ENCODE measurements at regions not wholly inside any gene's neighbourhood (a gene's known extent, or its start where the extent isn't known, plus 50 kb on each side); places are given as distances from the start of the nearest gene placed in this dataset.
A peak's percentile ranks its signal among the peaks of the same experiment; 100 is the strongest.
"Not testable (repeated sequence)": the region's sequence is repeated elsewhere in the genome, so short reads cannot be mapped to it uniquely, and the experiment has no call there.

DNA sequence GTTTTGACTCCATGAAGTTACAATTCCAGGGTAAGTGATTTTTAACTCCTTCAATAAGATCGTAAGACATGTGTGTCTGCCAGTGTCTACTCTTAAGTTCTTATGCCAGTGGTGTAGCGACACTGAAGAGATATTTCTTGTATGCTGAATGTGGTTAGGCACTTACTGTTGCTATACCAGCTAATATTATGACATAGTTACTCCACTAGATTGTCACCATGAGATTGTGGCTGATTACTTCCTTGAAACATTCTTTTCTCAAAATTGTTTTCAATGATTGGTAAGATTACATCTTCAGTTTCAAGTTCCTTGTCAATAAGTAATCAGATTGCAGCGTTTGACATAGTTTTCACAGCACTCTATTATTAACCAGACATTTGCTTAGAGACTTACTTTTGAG lies 60.6 kb upstream of the PAGE5 start:
- H3K36me3 ChIP-seq = no peaks in the 10 kb centered on the region
- TF ChIP-seq, protein P1, sequence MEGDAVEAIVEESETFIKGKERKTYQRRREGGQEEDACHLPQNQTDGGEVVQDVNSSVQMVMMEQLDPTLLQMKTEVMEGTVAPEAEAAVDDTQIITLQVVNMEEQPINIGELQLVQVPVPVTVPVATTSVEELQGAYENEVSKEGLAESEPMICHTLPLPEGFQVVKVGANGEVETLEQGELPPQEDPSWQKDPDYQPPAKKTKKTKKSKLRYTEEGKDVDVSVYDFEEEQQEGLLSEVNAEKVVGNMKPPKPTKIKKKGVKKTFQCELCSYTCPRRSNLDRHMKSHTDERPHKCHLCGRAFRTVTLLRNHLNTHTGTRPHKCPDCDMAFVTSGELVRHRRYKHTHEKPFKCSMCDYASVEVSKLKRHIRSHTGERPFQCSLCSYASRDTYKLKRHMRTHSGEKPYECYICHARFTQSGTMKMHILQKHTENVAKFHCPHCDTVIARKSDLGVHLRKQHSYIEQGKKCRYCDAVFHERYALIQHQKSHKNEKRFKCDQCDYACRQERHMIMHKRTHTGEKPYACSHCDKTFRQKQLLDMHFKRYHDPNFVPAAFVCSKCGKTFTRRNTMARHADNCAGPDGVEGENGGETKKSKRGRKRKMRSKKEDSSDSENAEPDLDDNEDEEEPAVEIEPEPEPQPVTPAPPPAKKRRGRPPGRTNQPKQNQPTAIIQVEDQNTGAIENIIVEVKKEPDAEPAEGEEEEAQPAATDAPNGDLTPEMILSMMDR (IDR thresholded peaks at IDR 0.05) = no peak
- intact Hi-C loops (cut with DNase I) = no loop called here
- no peaks in the 10 kb centered on the region for H3K27me3 ChIP-seq
- H3K9me3 ChIP-seq = no peaks in the 10 kb centered on the region
- H3K27ac ChIP-seq = peak overlapping the region in 1 of 2 donors; percentile 87
- no peak overlapping the region for H3K4me3 ChIP-seq
- no peaks in the 10 kb centered on the region for H3K4me1 ChIP-seq
- no peak for DNase-seq (ENCODE audit: low spot score in 2 of 2)

DNA sequence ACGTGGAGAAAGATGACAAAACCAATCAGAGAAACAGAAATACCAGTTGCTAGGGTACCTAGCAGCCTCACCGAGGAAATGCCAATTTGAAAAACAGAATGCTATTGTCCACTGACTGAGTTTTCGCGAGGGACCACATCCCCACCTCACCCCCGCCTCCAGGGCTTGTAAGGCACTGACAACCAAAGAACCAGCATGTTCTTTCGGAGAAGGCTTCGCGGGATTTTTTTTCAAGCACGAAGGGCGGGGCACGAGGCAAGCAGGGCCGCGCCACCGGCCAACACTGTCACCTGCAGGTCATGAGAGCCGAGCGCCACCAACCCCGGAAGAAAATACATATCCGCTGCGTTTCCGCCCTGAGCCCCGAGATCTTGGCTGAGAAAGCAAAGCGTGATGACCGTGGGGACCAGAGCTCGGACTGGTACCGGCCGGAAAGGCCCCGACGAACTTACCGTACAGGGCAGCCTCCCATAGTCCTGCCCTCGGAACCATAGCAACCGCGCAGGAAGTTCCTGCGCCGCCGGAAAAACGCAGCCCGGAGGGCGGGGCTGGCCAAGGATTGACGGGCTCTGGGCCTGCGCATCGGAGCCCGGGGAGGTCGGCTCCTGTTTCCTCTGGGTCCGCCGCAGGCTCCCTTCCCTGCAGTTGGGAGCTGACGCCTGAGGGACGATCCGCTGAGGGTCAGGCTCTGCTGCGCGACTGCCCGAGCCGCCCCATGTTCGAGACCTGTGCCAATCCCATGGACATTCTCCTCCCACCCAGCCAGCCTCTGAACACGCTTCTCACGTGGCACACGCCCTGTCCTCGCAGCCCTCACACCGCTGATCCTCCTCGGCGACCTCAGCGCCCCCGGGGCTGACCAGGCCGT lies 59.2 kb upstream of the PAGE5 start:
- H3K27ac ChIP-seq = peak overlapping the region; percentile 87 to 89
- peak overlapping the region; percentile 46 to 68 for H3K4me3 ChIP-seq
- H3K9me3 ChIP-seq = no peaks in the 10 kb centered on the region
- no peaks in the 10 kb centered on the region for H3K27me3 ChIP-seq
- TF ChIP-seq, protein P1 (IDR thresholded peaks at IDR 0.05) = peak; percentile 24 to 51 (median 51)
- no peaks in the 10 kb centered on the region for H3K36me3 ChIP-seq
- intact Hi-C loops (cut with DNase I) = loop anchor here (2.0 to 10.0 kb wide), 5 partner anchors 160 to 1116 kb away; partner anchors contain the start of genes APEX2, PHF8 and RRAGB
- peak; percentile 55 to 92 for DNase-seq (ENCODE audit: low spot score in 2 of 2)
- H3K4me1 ChIP-seq = no peaks in the 10 kb centered on the region

DNA sequence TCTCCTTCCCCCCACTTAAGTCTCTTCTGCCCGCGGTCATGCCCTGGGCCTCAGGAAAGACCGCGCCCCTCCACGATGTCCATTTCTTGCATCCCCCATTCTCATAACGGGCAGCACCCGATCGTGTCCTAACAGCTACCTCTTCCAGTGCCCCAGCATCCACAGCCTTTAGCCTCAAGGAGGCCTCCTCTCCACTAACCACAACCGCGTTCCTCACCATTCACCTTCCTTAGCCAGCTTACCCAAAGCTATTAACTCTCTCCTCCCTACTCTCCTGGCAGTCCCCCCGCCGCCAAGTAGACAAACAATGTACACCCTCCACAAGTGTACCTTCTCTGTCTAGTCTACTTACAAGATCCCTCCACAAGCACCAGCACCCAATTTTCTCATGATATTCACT lies 58.6 kb upstream of the PAGE5 start:
- intact Hi-C loops (cut with DNase I) = loop anchor here (2.0 to 10.0 kb wide), 5 partner anchors 161 to 1117 kb away; partner anchors contain the start of genes APEX2, PHF8 and RRAGB

DNA sequence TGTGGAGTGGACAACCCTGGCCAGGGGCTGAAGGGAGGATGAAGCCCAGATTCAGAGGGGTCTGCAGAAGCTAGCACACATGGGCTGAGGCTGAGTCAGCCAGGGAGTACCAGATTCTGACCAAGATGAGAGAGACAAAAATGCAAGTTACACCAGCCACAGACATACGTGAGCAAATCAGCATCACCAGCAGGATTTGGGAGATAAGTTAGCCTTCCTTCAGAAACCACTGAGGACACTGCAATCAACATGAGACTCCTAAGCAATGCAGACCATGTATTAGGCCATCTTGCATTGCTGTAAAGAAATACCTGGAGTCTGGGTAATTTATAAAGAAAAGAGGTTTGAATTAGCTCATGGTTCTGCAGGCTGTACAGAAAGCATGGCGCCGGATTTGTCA lies 57.0 kb upstream of the PAGE5 start:
- intact Hi-C loops (cut with DNase I) = loop anchor here (5.0 to 10.0 kb wide), 2 partner anchors 554 to 1118 kb away; partner anchors contain the start of genes PHF8 and RRAGB
- Histone ChIP-seq H3K27ac (no peak overlapping the region), H3K36me3 (no peaks in the 10 kb centered on the region), H3K27me3 (no peaks in the 10 kb centered on the region), H3K9me3 (no peaks in the 10 kb centered on the region), H3K4me1 (no peaks in the 10 kb centered on the region), H3K4me3 (no peak overlapping the region)
- DNase-seq (ENCODE audit: low spot score in 2 of 2) = no peak
- TF ChIP-seq, protein P1 (IDR thresholded peaks at IDR 0.05) = no peak

More for the DNA sequence above, 58.6 kb upstream of the PAGE5 start:
- no peaks in the 10 kb centered on the region for H3K36me3 ChIP-seq
- TF ChIP-seq, protein P1 (IDR thresholded peaks at IDR 0.05) = no peak
- H3K27ac ChIP-seq = peak overlapping the region; percentile 87 to 89
- H3K4me3 ChIP-seq = peak overlapping the region; percentile 46 to 68
- no peaks in the 10 kb centered on the region for H3K27me3 ChIP-seq
- no peak for DNase-seq (ENCODE audit: low spot score in 2 of 2)
- H3K4me1 ChIP-seq = no peaks in the 10 kb centered on the region
- H3K9me3 ChIP-seq = no peaks in the 10 kb centered on the region

DNA sequence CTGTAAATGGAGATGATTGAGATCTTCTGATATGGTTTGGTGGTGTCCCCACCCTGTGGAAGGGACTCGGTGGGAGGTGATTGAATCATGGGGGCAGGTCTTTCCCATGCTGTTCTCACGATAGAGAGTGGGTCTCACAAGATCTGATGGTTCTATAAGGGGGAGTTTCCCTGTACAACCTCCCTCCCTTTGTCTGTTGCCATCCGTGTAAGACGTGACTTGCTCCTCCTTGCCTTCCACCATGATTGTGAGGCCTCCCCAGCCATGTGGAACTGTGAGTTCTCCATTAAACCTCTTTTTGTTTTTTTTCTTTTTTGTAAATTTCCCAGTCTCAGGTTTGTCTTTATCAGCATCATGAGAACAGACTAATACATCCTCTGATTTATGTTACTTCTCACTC lies 55.1 kb upstream of the PAGE5 start:
- intact Hi-C loops (cut with DNase I) = loop anchor here (10.0 kb wide), 1 partner anchor 1120 kb away; the partner anchor contains the start of gene PHF8
- H3K27ac ChIP-seq = not testable (repeated sequence)

More for the DNA sequence above, 55.1 kb upstream of the PAGE5 start:
- not testable (repeated sequence) for H3K4me3 ChIP-seq; H3K4me1 ChIP-seq; H3K9me3 ChIP-seq; H3K36me3 ChIP-seq; H3K27me3 ChIP-seq; DNase-seq (ENCODE audit: low spot score in 2 of 2)
